ENCODE measurements at regions not wholly inside any gene's neighbourhood (a gene's known extent, or its start where the extent isn't known, plus 50 kb on each side); places are given as distances from the start of the nearest gene placed in this dataset.

DNA sequence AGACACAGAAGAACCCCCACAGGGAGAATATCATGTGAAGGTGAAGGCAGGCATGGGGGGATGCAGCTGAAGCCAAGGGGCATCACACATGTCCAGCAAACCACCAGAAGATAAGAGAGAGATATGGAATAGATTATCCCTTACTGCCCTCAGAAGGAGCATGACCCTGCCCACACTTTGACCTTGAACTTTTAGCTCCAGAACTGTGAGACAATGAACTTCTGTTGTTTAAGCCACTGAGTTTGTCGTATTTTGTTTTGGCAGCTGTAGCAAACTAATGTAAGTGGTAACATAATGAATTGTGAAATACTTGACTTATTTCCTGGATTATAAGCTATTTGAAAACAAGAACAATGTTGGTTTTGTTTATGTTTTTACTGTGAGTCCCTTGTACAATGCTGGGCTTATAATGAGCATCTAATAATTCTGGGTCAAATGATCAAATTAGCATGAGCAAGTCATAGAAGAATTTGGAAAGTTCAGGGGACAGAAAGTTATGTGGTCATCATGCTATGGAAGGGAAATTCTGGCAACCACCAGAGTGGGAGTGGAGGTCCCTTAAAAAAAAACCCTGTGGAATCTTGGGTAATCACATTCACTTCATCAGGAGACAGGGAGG is 541.0 kb upstream of the KLHL29 start:
- Histone ChIP-seq H3K4me1 (ENCODE audit: control insufficient read depth, insufficient read depth, low read length) (no peaks in the 10 kb centered on the region), H3K9me3 (ENCODE audit: control insufficient read depth, insufficient read depth, low read depth, low read length) (no peaks in the 10 kb centered on the region), H3K27ac (ENCODE audit: extremely low read depth, low read depth, low read length) (no peak overlapping the region), H3K4me3 (ENCODE audit: low read depth, low read length) (no peak overlapping the region), H3K36me3 (ENCODE audit: control insufficient read depth in 2 of 2, insufficient read depth in 1 of 2, low read length in 2 of 2) (no peaks in the 10 kb centered on the region)
- TF ChIP-seq ZNF391 (tag by site-specific recombination; IDR thresholded peaks at IDR 0.05; ENCODE audit: borderline replicate concordance, low read depth) = no peak
- TF ChIP-seq ZNF302 (tag by site-specific recombination; IDR thresholded peaks at IDR 0.05; ENCODE audit: low read depth) = no peak
- CTCF ChIA-PET = no interaction called here
- POLR2A ChIA-PET = no interaction called here

DNA sequence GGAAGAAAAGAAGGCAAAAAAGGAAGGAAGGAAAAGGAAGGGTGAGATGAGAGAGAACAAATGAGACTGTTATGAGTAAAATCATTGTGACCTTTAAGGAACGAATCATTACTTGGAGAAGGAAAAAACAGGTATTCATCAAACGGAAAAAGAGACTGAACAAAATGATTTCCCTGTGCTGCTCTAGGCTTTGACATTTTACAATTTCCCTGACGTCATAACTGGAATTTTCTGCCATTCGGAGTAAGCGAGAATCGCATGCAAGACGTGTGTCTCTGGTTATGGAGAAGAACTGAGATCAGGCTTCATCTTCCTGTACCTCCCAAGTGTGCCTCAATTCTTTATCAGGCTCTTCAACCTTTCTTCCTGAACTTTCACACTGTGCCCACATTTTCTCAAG is 534.7 kb upstream of the KLHL29 start:
- TF ChIP-seq KLF10 (tag by site-specific recombination; IDR thresholded peaks at IDR 0.05) (no peak), ZNF473 (tag by site-specific recombination; IDR thresholded peaks at IDR 0.05) (no peak), ZXDB (tag by site-specific recombination; IDR thresholded peaks at IDR 0.05) (no peak), GLI4 (tag by site-specific recombination; IDR thresholded peaks at IDR 0.05) (no peak), ZNF571 (tag by site-specific recombination; IDR thresholded peaks at IDR 0.05) (no peak), EGR2 (tag by site-specific recombination; IDR thresholded peaks at IDR 0.05; ENCODE audit: low read depth) (no peak)
- TF ChIP-seq, protein P1, sequence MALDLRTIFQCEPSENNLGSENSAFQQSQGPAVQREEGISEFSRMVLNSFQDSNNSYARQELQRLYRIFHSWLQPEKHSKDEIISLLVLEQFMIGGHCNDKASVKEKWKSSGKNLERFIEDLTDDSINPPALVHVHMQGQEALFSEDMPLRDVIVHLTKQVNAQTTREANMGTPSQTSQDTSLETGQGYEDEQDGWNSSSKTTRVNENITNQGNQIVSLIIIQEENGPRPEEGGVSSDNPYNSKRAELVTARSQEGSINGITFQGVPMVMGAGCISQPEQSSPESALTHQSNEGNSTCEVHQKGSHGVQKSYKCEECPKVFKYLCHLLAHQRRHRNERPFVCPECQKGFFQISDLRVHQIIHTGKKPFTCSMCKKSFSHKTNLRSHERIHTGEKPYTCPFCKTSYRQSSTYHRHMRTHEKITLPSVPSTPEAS (tag by site-specific recombination; IDR thresholded peaks at IDR 0.05) = no peak
- no peaks in the 10 kb centered on the region for H3K36me3 ChIP-seq (ENCODE audit: control insufficient read depth in 2 of 2, insufficient read depth in 1 of 2, low read length in 2 of 2)
- H3K4me1 ChIP-seq (ENCODE audit: control insufficient read depth, insufficient read depth, low read length) = no peaks in the 10 kb centered on the region
- no peaks in the 10 kb centered on the region for H3K9me3 ChIP-seq (ENCODE audit: control insufficient read depth, insufficient read depth, low read depth, low read length)
- H3K4me3 ChIP-seq (ENCODE audit: low read depth, low read length) = no peak overlapping the region
- no peak overlapping the region for H3K27ac ChIP-seq (ENCODE audit: extremely low read depth, low read depth, low read length)
- POLR2A ChIA-PET = no interaction called here
- CTCF ChIA-PET = no interaction called here

DNA sequence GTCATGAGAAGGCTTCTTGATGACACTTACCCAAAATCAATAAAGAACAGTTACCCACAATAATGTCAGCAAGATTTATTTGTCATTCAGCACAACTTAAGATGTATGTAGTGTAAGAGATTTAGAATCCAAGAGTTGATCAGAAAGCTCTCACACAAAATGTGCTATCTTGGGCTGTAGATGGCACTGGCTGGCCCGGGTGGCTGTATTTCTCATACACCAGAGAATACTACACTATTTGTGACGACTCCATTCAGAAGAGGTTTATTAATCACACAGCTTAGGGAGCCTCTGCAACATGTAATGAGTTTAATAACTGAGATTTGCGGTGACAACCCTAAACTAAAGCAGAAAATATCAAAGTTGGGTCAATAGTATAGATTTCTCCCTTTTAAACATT is 530.4 kb upstream of the KLHL29 start:
- Histone ChIP-seq H3K4me1 (ENCODE audit: control insufficient read depth, insufficient read depth, low read length) (no peaks in the 10 kb centered on the region), H3K27ac (ENCODE audit: extremely low read depth, low read depth, low read length) (no peak overlapping the region), H3K36me3 (ENCODE audit: control insufficient read depth in 2 of 2, insufficient read depth in 1 of 2, low read length in 2 of 2) (no peaks in the 10 kb centered on the region), H3K4me3 (ENCODE audit: low read depth, low read length) (no peak overlapping the region), H3K9me3 (ENCODE audit: control insufficient read depth, insufficient read depth, low read depth, low read length) (no peaks in the 10 kb centered on the region)
- POLR2A ChIA-PET = no interaction called here
- CTCF ChIA-PET = no interaction called here
- TF ChIP-seq PRDM6 (tag by site-specific recombination; IDR thresholded peaks at IDR 0.05) (no peak), BCL11A (tag by site-specific recombination; IDR thresholded peaks at IDR 0.05; ENCODE audit: low read depth) (no peak), SP7 (tag by site-specific recombination; IDR thresholded peaks at IDR 0.05) (no peak), KLF7 (tag by site-specific recombination; IDR thresholded peaks at IDR 0.05; ENCODE audit: borderline replicate concordance) (no peak), ZNF76 (tag by site-specific recombination; IDR thresholded peaks at IDR 0.05; ENCODE audit: borderline replicate concordance, low read depth) (no peak), ZNF558 (tag by site-specific recombination; IDR thresholded peaks at IDR 0.05) (no peak), ZNF140 (tag by site-specific recombination; IDR thresholded peaks at IDR 0.05) (no peak)
- TF ChIP-seq, protein P2, sequence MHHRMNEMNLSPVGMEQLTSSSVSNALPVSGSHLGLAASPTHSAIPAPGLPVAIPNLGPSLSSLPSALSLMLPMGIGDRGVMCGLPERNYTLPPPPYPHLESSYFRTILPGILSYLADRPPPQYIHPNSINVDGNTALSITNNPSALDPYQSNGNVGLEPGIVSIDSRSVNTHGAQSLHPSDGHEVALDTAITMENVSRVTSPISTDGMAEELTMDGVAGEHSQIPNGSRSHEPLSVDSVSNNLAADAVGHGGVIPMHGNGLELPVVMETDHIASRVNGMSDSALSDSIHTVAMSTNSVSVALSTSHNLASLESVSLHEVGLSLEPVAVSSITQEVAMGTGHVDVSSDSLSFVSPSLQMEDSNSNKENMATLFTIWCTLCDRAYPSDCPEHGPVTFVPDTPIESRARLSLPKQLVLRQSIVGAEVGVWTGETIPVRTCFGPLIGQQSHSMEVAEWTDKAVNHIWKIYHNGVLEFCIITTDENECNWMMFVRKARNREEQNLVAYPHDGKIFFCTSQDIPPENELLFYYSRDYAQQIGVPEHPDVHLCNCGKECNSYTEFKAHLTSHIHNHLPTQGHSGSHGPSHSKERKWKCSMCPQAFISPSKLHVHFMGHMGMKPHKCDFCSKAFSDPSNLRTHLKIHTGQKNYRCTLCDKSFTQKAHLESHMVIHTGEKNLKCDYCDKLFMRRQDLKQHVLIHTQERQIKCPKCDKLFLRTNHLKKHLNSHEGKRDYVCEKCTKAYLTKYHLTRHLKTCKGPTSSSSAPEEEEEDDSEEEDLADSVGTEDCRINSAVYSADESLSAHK (tag by site-specific recombination; IDR thresholded peaks at IDR 0.05) = no peak
- TF ChIP-seq, protein P3, sequence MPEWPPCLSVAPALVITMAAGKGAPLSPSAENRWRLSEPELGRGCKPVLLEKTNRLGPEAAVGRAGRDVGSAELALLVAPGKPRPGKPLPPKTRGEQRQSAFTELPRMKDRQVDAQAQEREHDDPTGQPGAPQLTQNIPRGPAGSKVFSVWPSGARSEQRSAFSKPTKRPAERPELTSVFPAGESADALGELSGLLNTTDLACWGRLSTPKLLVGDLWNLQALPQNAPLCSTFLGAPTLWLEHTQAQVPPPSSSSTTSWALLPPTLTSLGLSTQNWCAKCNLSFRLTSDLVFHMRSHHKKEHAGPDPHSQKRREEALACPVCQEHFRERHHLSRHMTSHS (tag by site-specific recombination; IDR thresholded peaks at IDR 0.05) = no peak
- TF ChIP-seq, protein P4, sequence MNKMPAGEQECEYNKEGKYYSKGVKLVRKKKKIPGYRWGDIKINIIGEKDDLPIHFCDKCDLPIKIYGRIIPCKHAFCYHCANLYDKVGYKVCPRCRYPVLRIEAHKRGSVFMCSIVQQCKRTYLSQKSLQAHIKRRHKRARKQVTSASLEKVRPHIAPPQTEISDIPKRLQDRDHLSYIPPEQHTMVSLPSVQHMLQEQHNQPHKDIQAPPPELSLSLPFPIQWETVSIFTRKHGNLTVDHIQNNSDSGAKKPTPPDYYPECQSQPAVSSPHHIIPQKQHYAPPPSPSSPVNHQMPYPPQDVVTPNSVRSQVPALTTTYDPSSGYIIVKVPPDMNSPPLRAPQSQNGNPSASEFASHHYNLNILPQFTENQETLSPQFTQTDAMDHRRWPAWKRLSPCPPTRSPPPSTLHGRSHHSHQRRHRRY (tag by site-specific recombination; IDR thresholded peaks at IDR 0.05) = no peak

All from HEK293 (cell line).